Fibroblast of lung (primary cell): ENCODE measurements at regions not wholly inside any gene's neighbourhood (a gene's known extent, or its start where the extent isn't known, plus 50 kb on each side); places are given as distances from the start of the nearest gene placed in this dataset.

Experiments used
- EZH2 ChIP-seq: IDR thresholded peaks from 2 replicates; pipeline ENCODE4 v1.5.1; 2012; ENCODE audit warnings: low read length, control low read depth, mild to moderate bottlenecking; ENCODE audit errors: missing control alignments
- TF ChIP-seq, protein P1 (sequence below), 2 donors: IDR thresholded peaks in 1 of 2; conservative IDR thresholded peaks in 1 of 2; 1 replicate in 1 of 2; 2 replicates in 1 of 2; pipeline ENCODE4 v1.5.1; 2011 to 2012; ENCODE audit warnings: low read length in 2 of 2, control low read depth in 1 of 2, inconsistent platforms in 1 of 2, low read depth in 1 of 2, mild to moderate bottlenecking in 1 of 2

DNA sequence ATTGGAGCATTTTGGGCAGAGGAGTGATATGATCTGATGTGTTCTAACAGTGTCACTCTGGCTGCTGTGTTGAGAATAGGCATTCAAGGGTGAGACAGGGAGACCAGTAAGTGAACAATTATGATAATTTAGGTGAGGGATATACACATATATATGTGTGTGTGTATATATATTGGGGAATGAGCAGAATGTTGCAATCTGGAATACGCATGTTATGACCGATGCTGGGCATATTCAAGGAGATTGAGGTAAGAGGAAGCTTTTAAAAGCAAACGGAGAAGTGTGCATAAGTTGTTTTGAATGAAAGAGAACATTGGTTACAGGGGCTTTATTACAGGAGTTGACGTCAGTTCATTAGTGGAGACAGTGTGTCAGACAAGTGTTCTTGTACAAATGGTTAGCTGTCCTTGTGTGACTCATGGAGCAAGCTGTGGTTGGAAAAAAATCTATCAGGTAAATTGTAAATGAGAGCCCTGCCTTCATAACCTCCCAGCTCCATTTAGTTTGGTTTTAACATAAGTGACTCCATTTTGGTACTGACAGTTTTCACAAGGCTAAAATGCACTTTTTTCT, 442.5 kb upstream of the LCORL start:
- TF ChIP-seq, protein P1, sequence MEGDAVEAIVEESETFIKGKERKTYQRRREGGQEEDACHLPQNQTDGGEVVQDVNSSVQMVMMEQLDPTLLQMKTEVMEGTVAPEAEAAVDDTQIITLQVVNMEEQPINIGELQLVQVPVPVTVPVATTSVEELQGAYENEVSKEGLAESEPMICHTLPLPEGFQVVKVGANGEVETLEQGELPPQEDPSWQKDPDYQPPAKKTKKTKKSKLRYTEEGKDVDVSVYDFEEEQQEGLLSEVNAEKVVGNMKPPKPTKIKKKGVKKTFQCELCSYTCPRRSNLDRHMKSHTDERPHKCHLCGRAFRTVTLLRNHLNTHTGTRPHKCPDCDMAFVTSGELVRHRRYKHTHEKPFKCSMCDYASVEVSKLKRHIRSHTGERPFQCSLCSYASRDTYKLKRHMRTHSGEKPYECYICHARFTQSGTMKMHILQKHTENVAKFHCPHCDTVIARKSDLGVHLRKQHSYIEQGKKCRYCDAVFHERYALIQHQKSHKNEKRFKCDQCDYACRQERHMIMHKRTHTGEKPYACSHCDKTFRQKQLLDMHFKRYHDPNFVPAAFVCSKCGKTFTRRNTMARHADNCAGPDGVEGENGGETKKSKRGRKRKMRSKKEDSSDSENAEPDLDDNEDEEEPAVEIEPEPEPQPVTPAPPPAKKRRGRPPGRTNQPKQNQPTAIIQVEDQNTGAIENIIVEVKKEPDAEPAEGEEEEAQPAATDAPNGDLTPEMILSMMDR (conservative IDR thresholded peaks at IDR 0.05 in 1 of 2, IDR thresholded peaks at IDR 0.05 in 1 of 2; ENCODE audit: low read depth in 1 of 2, low read length in 2 of 2): no peak
- TF ChIP-seq EZH2: no peak
